H9 (cell line): ENCODE measurements at regions not wholly inside any gene's neighbourhood (a gene's known extent, or its start where the extent isn't known, plus 50 kb on each side); places are given as distances from the start of the nearest gene placed in this dataset.

ENCODE experiments used
- DNase-seq: peaks from one replicate; pipeline ENCODE4 v3.0.0-alpha.2; 2017
- H2AFZ ChIP-seq: one replicate; pipeline ENCODE4 v1.6.1; 2013; ENCODE audit warnings: mild to moderate bottlenecking, low read length, control low read depth, moderate library complexity
- H2AK5ac ChIP-seq: 2 replicates; pipeline ENCODE4 v1.6.1; 2013; ENCODE audit warnings: low read length, control low read depth, mixed read lengths; ENCODE audit not compliant: insufficient read length
- H2BK120ac ChIP-seq: one replicate; pipeline ENCODE4 v1.6.1; 2013; ENCODE audit warnings: low read depth, mild to moderate bottlenecking, low read length, control low read depth, inconsistent platforms; ENCODE audit not compliant: poor library complexity, severe bottlenecking
- H2BK12ac ChIP-seq: 2 replicates; pipeline ENCODE4 v1.6.1; 2013; ENCODE audit warnings: low read length, control low read depth, mixed read lengths, low read depth; ENCODE audit not compliant: insufficient read length
- H2BK15ac ChIP-seq: 2 replicates; pipeline ENCODE4 v1.6.1; 2013; ENCODE audit warnings: low read depth, low read length, control low read depth
- H2BK20ac ChIP-seq: one replicate; pipeline ENCODE4 v1.6.1; 2013; ENCODE audit warnings: low read depth, mild to moderate bottlenecking, low read length, control low read depth, inconsistent platforms; ENCODE audit not compliant: poor library complexity, severe bottlenecking
- H2BK5ac ChIP-seq: 2 replicates; pipeline ENCODE4 v1.6.1; 2013; ENCODE audit warnings: low read length, control low read depth, mixed read lengths; ENCODE audit not compliant: insufficient read length
- H3K14ac ChIP-seq: 2 replicates; pipeline ENCODE4 v1.6.1; 2013; ENCODE audit warnings: low read length, control low read depth; ENCODE audit not compliant: insufficient read depth
- H3K18ac ChIP-seq: 2 replicates; pipeline ENCODE4 v1.6.1; 2013; ENCODE audit warnings: low read depth, mild to moderate bottlenecking, mixed read lengths, low read length, control low read depth; ENCODE audit not compliant: insufficient read length
- H3K23ac ChIP-seq: 2 replicates; pipeline ENCODE4 v1.6.1; 2013; ENCODE audit warnings: low read length, control low read depth, mixed read lengths, low read depth; ENCODE audit not compliant: insufficient read length
- H3K23me2 ChIP-seq: 2 replicates; pipeline ENCODE4 v1.6.1; 2013; ENCODE audit warnings: low read depth, mild to moderate bottlenecking, mixed read lengths, low read length, control low read depth; ENCODE audit not compliant: insufficient read length, poor library complexity, severe bottlenecking
- H3K27ac ChIP-seq: 2 replicates; pipeline ENCODE4 v1.5.1; 2013; ENCODE audit warnings: low read length, control low read depth, mixed read lengths, low read depth; ENCODE audit not compliant: insufficient read length
- H3K27me3 ChIP-seq: 2 replicates; pipeline ENCODE4 v1.6.1; 2013; ENCODE audit warnings: low read length, control low read depth, inconsistent platforms; ENCODE audit not compliant: insufficient read depth
- H3K4ac ChIP-seq: 2 replicates; pipeline ENCODE4 v1.6.1; 2013; ENCODE audit warnings: low read depth, mild to moderate bottlenecking, control low read depth, inconsistent platforms, low read length, moderate library complexity
- H3K4me1 ChIP-seq: 2 replicates; pipeline ENCODE4 v1.6.1; 2013; ENCODE audit warnings: low read length, control low read depth, inconsistent platforms; ENCODE audit not compliant: insufficient read depth
- H3K4me2 ChIP-seq: 2 replicates; pipeline ENCODE4 v1.6.1; 2013; ENCODE audit warnings: low read length, control low read depth, mixed read lengths; ENCODE audit not compliant: insufficient read length, insufficient read depth
- H3K56ac ChIP-seq: 2 replicates; pipeline ENCODE4 v1.6.1; 2013; ENCODE audit warnings: low read depth, mild to moderate bottlenecking, mixed read lengths, low read length, control low read depth; ENCODE audit not compliant: insufficient read length
- H3K79me1 ChIP-seq: 2 replicates; pipeline ENCODE4 v1.6.1; 2013; ENCODE audit warnings: low read depth, mild to moderate bottlenecking, moderate library complexity, low read length, control low read depth, inconsistent platforms; ENCODE audit not compliant: insufficient read depth, poor library complexity, severe bottlenecking
- H3K79me2 ChIP-seq: 2 replicates; pipeline ENCODE4 v1.6.1; 2013; ENCODE audit warnings: low read length, control low read depth, inconsistent platforms; ENCODE audit not compliant: insufficient read depth
- H3K9ac ChIP-seq: 2 replicates; pipeline ENCODE4 v1.6.1; 2013; ENCODE audit warnings: low read length, control low read depth, mixed read lengths; ENCODE audit not compliant: insufficient read length; ENCODE audit errors: extremely low read depth
- H3K9me3 ChIP-seq: one replicate; pipeline ENCODE4 v1.6.1; 2013; ENCODE audit warnings: low read depth, low read length, inconsistent platforms; ENCODE audit not compliant: control insufficient read depth
- H3T11ph ChIP-seq: one replicate; pipeline ENCODE4 v1.6.1; 2013; ENCODE audit warnings: mild to moderate bottlenecking, low read length, control low read depth, inconsistent platforms
- H4K20me1 ChIP-seq: one replicate; pipeline ENCODE4 v1.6.1; 2013; ENCODE audit not compliant: control insufficient read depth, insufficient read length, insufficient read depth
- H4K5ac ChIP-seq: 2 replicates; pipeline ENCODE4 v1.6.1; 2013; ENCODE audit warnings: low read depth, mild to moderate bottlenecking, mixed read lengths, low read length, control low read depth; ENCODE audit not compliant: insufficient read length
- H4K8ac ChIP-seq: replicated peaks from 2 replicates; pipeline ENCODE4 v1.6.1; 2013; ENCODE audit warnings: low read length, control low read depth, mixed read lengths, low read depth; ENCODE audit not compliant: insufficient read length
- H4K91ac ChIP-seq: 2 replicates; pipeline ENCODE4 v1.6.1; 2013; ENCODE audit warnings: low read depth, mild to moderate bottlenecking, moderate library complexity, mixed read lengths, low read length, control low read depth; ENCODE audit not compliant: insufficient read length
- H3K27ac Mint-ChIP-seq, 3 experiments: 2 replicates in 2 of 3; 3 replicates in 1 of 3; pipeline ENCODE4 v1.8.0; 2020 to 2021; ENCODE audit warnings: mixed read lengths in 3 of 3, mild to moderate bottlenecking in 1 of 3, moderate library complexity in 1 of 3
- H3K27me3 Mint-ChIP-seq: 2 replicates; pipeline ENCODE4 v1.8.0; 2021; ENCODE audit warnings: low read depth, mild to moderate bottlenecking, moderate library complexity, mixed read lengths
- H3K36me3 Mint-ChIP-seq, 3 experiments: 2 replicates in 2 of 3; 3 replicates in 1 of 3; pipeline ENCODE4 v1.8.0; 2020 to 2021; ENCODE audit warnings: low read depth in 3 of 3, mixed read lengths in 3 of 3; ENCODE audit not compliant: insufficient read depth in 1 of 3
- H3K4me1 Mint-ChIP-seq, 2 experiments: 2 replicates each; pipeline ENCODE4 v1.8.0; 2020; ENCODE audit warnings: mixed read lengths in 2 of 2
- H3K4me3 Mint-ChIP-seq, 2 experiments: 2 replicates in 1 of 2; 3 replicates in 1 of 2; pipeline ENCODE4 v1.8.0; 2020 to 2021; ENCODE audit warnings: mild to moderate bottlenecking in 2 of 2, mixed read lengths in 2 of 2, moderate library complexity in 1 of 2
- H3K9me3 Mint-ChIP-seq, 2 experiments: 2 replicates in 1 of 2; 3 replicates in 1 of 2; pipeline ENCODE4 v1.8.0; 2020; ENCODE audit warnings: mild to moderate bottlenecking in 2 of 2, mixed read lengths in 2 of 2, moderate library complexity in 1 of 2
- WGBS: extraction: QIAGEN DNeasy Blood & Tissue Kit; methylation state at CpG from one replicate; pipeline ENCODE4 v1.1.7; 2013; ENCODE audit warnings: missing lambda C conversion rate, low lambda C conversion rate, mixed read lengths; ENCODE audit not compliant: insufficient read length; ENCODE audit errors: extremely low coverage; 5-methylcytosine and 5-hydroxymethylcytosine counted together
- TF ChIP-seq, protein P1 (sequence below): fragments of 200-600 bp; sonication (generic); conservative IDR thresholded peaks from 3 replicates; pipeline ENCODE4 v1.8.0; 2021; ENCODE audit warnings: antibody characterized with exemption, mild to moderate bottlenecking

DNA sequence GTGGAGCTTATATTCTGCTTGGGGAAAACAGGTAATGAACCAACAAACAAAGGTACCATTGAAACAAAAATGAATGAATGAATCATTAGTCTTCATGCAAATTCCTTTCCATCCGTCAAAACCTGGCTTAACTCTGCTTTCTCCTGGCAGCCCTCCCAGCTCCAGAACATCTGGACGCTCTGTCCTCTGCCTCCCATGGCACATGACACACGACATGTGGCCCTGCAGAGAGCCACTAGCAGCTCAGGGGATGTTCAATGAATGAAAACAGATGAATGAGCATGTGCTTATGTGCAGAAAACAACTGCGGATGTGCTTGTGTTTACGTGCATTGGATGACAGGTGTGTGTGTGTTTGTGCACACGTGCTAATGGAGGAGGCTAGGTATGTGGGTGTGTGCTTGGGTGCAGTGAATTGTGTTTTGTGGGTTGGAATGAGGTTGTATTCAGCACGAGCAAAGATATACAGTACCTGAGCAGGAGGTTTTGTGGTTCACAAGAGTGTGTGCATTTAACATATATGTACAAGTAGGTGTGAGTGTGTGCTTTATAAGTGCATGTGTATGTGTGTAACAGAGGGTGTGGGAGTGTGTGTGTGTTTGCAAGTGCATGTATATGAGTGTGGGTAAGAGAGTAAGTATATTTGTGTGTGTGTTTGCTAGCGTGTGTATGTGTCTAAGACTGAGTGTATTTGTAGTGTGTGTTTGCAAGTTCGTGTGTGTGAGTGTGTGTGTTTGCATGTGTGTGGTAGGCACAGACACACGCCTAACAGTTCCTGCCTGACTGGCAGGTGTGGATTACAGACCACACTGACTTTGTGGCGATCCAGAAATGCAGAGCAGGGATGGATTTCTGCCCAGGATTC, 374.1 kb upstream of the SULF2 start:
- H3T11ph ChIP-seq = no peak overlapping the region
- Mint-ChIP-seq H3K27me3 (peaks cover 7% of the 10 kb centered on the region), H3K9me3 (peaks cover 15 to 20% of the 10 kb centered on the region in 2 experiments), H3K27ac (peak overlapping the region in 1 of 3 experiments; percentile 56; a peak in 1 of 7 replicates), H3K36me3 (peaks cover 7 to 10% (median 8%) of the 10 kb centered on the region in 3 experiments; a peak in 6 of 7 replicates), H3K4me1 (peaks cover 3 to 4% of the 10 kb centered on the region in 2 experiments; a peak in 2 of 4 replicates), H3K4me3 (no peak overlapping the region)
- H3K9ac ChIP-seq = no peak overlapping the region
- H2BK120ac ChIP-seq = no peak overlapping the region
- H3K9me3 ChIP-seq = peaks cover 9% of the 10 kb centered on the region
- no peak overlapping the region for H2AFZ ChIP-seq
- no peak overlapping the region for H4K91ac ChIP-seq
- no peak overlapping the region for H2BK15ac ChIP-seq
- H4K5ac ChIP-seq = no peak overlapping the region
- no peak overlapping the region for H2BK12ac ChIP-seq
- H3K4me2 ChIP-seq = no peak overlapping the region
- WGBS = 100% methylated on average over 1 of the region's 11 CpGs
- no peaks in the 10 kb centered on the region for H3K79me2 ChIP-seq
- TF ChIP-seq, protein P1, sequence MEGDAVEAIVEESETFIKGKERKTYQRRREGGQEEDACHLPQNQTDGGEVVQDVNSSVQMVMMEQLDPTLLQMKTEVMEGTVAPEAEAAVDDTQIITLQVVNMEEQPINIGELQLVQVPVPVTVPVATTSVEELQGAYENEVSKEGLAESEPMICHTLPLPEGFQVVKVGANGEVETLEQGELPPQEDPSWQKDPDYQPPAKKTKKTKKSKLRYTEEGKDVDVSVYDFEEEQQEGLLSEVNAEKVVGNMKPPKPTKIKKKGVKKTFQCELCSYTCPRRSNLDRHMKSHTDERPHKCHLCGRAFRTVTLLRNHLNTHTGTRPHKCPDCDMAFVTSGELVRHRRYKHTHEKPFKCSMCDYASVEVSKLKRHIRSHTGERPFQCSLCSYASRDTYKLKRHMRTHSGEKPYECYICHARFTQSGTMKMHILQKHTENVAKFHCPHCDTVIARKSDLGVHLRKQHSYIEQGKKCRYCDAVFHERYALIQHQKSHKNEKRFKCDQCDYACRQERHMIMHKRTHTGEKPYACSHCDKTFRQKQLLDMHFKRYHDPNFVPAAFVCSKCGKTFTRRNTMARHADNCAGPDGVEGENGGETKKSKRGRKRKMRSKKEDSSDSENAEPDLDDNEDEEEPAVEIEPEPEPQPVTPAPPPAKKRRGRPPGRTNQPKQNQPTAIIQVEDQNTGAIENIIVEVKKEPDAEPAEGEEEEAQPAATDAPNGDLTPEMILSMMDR = no peak
- H3K23me2 ChIP-seq = no peaks in the 10 kb centered on the region
- no peaks in the 10 kb centered on the region for H3K27me3 ChIP-seq
- no peak overlapping the region for H2BK20ac ChIP-seq
- H4K20me1 ChIP-seq = peaks cover 2% of the 10 kb centered on the region
- H3K56ac ChIP-seq = no peak overlapping the region
- H3K4ac ChIP-seq = no peak overlapping the region
- no peak overlapping the region for H2AK5ac ChIP-seq
- H3K18ac ChIP-seq = no peak overlapping the region
- H3K23ac ChIP-seq = no peak overlapping the region
- H2BK5ac ChIP-seq = no peak overlapping the region
- H3K14ac ChIP-seq = no peak overlapping the region
- H3K79me1 ChIP-seq = no peaks in the 10 kb centered on the region
- H4K8ac ChIP-seq = no peak overlapping the region
- DNase-seq = no peak
- no peaks in the 10 kb centered on the region for H3K4me1 ChIP-seq
- no peak overlapping the region for H3K27ac ChIP-seq
